Activated B cell treated with CpG ODN at 0.5 μM for 24 hours (primary cell): ENCODE measurements at regions not wholly inside any gene's neighbourhood (a gene's known extent, or its start where the extent isn't known, plus 50 kb on each side); places are given as distances from the start of the nearest gene placed in this dataset.

Experiments used
- ATAC-seq: fragments of 200-7000 bp; cut with Tn5 transposase; one replicate; pipeline ENCODE4 v1.10.0; 2021; ENCODE audit warnings: low read depth, mild to moderate bottlenecking, moderate library complexity
- CTCF ChIA-PET: fragments of 350-600 bp; sonication (Branson Sonifier 250); formaldehyde crosslinking; loops from one replicate; lab custom pipeline; 2021; ENCODE audit warnings: antibody characterized with exemption; lab: Charles Lee
- POLR2A ChIA-PET: fragments of 350-600 bp; sonication (Branson Sonifier 250); formaldehyde crosslinking; loops from one replicate; lab custom pipeline; 2021; ENCODE audit warnings: antibody characterized with exemption; lab: Charles Lee
- DNase-seq: peaks from one replicate; pipeline ENCODE4 v3.0.0; 2022
- H3K27ac Mint-ChIP-seq: one replicate; pipeline ENCODE4 v1.8.0; 2020; ENCODE audit warnings: mixed read lengths
- H3K27me3 Mint-ChIP-seq: one replicate; pipeline ENCODE4 v1.8.0; 2021; ENCODE audit warnings: mixed read lengths
- H3K36me3 Mint-ChIP-seq: one replicate; pipeline ENCODE4 v1.8.0; 2021; ENCODE audit warnings: low read depth, mixed read lengths
- H3K4me1 Mint-ChIP-seq: one replicate; pipeline ENCODE4 v1.8.0; 2021; ENCODE audit warnings: mixed read lengths
- H3K4me3 Mint-ChIP-seq: one replicate; pipeline ENCODE4 v1.8.0; 2020; ENCODE audit warnings: mild to moderate bottlenecking, mixed read lengths
- H3K9me3 Mint-ChIP-seq: one replicate; pipeline ENCODE4 v1.8.0; 2020; ENCODE audit warnings: mixed read lengths
- CTCF ChIP-seq: fragments of 200-600 bp; IDR thresholded peaks from one replicate; pipeline ENCODE4 v1.8.0; 2022; ENCODE audit warnings: antibody characterized with exemption, mild to moderate bottlenecking
- intact Hi-C: fragments of 100-400 bp; cut with micrococcal nuclease; formaldehyde crosslinking; loops from one replicate; pipeline ENCODE4 v1.15.1; 2024

- ATAC-seq (no peak), DNase-seq (no peak)
- Mint-ChIP-seq H3K4me3 (no peak overlapping the region), H3K9me3 (no peaks in the 10 kb centered on the region), H3K4me1 (no peaks in the 10 kb centered on the region), H3K27me3 (peaks cover 26% of the 10 kb centered on the region), H3K27ac (no peak overlapping the region), H3K36me3 (no peaks in the 10 kb centered on the region)
- intact Hi-C loops: no loop called here
- POLR2A ChIA-PET: no interaction called here
- no peak for TF ChIP-seq CTCF
- CTCF ChIA-PET: no interaction called here
These were observed 186.1 kb downstream of the SHANK2 start for GRCh38 chr11:71066311-71066710.

DNA sequence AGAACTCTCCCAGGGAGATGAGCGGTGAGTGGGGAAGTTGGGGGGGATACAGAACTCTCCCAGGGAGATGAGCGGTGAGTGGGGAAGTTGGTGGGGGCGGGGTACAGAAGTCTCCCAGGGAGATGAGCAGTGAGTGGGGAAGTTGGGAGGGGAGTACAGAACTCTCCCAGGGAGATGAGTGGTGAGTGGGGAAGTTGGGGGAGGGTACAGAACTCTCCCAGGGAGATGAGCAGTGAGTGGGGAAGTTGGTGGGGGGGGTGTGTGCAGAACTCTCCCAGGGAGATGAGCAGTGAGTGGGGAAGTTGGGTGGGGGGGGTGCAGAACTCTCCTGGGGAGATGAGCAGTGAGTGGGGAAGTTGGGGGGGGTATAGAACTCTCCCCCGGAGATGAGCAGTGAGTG is 186.5 kb downstream of the SHANK2 start:
- Mint-ChIP-seq H3K4me1 (no peaks in the 10 kb centered on the region), H3K9me3 (no peaks in the 10 kb centered on the region), H3K4me3 (no peak overlapping the region), H3K36me3 (no peaks in the 10 kb centered on the region), H3K27me3 (peaks cover 26% of the 10 kb centered on the region), H3K27ac (no peak overlapping the region)
- no peak for ATAC-seq
- intact Hi-C loops: no loop called here
- CTCF ChIA-PET: no interaction called here
- no peak for DNase-seq
- no peak for TF ChIP-seq CTCF
- POLR2A ChIA-PET: no interaction called here

DNA sequence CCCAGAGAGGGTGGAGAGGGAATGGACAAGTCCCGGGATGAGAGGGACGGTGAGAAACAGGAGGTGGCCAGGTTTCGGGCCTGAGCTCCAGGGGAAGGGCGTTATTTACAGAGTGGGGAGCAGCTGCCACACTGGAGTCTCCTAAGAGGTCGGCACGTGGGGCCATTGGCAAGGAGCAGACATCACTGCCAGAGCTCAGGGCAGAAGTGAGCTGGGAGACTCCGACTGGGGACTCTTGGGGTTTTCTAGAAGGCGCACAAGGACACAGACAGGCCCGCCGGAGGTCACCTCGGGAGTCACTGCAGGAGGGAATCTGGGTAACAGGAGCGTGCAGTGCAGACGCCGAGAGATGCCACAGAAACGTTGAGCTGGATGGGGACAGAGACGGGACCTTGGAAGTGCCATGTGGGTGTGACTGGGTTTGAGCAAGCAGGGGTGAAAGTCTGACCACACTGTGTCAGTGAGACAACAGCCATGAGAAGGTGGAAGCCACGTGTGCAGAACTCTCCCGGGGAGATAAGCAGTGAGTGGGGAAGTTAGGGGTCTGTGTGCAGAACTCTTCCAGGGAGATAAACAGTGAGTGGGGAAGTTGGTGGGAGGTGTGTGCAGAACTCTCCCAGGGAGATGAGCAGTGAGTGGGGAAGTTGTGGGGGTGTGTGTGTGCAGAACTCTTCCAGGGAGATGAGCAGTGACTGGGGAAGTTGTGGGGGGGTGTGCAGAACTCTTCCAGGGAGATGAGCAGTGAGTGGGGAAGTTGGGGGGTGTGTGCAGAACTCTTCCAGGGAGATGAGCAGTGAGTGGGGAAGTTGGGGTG is 187.5 kb downstream of the SHANK2 start:
- H3K4me3 Mint-ChIP-seq: no peak overlapping the region
- no peaks in the 10 kb centered on the region for H3K9me3 Mint-ChIP-seq
- ATAC-seq (no peak), DNase-seq (no peak)
- H3K27me3 Mint-ChIP-seq: peaks cover 26% of the 10 kb centered on the region
- TF ChIP-seq CTCF: no peak
- no peaks in the 10 kb centered on the region for H3K4me1 Mint-ChIP-seq
- no peak overlapping the region for H3K27ac Mint-ChIP-seq
- POLR2A ChIA-PET: no interaction called here
- CTCF ChIA-PET: no interaction called here
- no peaks in the 10 kb centered on the region for H3K36me3 Mint-ChIP-seq
- intact Hi-C loops: no loop called here

GRCh38 chr11:71064183-71064582 is 188.2 kb downstream of the SHANK2 start:
- Mint-ChIP-seq H3K4me3 (no peak overlapping the region), H3K27ac (no peak overlapping the region), H3K9me3 (no peaks in the 10 kb centered on the region), H3K4me1 (no peaks in the 10 kb centered on the region), H3K27me3 (peaks cover 26% of the 10 kb centered on the region), H3K36me3 (no peaks in the 10 kb centered on the region)
- CTCF ChIA-PET: no interaction called here
- POLR2A ChIA-PET: no interaction called here
- intact Hi-C loops: no loop called here
- no peak for ATAC-seq
- no peak for TF ChIP-seq CTCF
- no peak for DNase-seq

GRCh38 chr11:71063129-71063528 is 189.2 kb downstream of the SHANK2 start:
- H3K4me3 Mint-ChIP-seq: no peak overlapping the region
- peaks cover 26% of the 10 kb centered on the region for H3K27me3 Mint-ChIP-seq
- no peak overlapping the region for H3K27ac Mint-ChIP-seq
- TF ChIP-seq CTCF: no peak
- intact Hi-C loops: no loop called here
- H3K4me1 Mint-ChIP-seq: no peaks in the 10 kb centered on the region
- ATAC-seq: no peak
- H3K9me3 Mint-ChIP-seq: no peaks in the 10 kb centered on the region
- ChIA-PET POLR2A (no interaction called here), CTCF (no interaction called here)
- no peaks in the 10 kb centered on the region for H3K36me3 Mint-ChIP-seq
- DNase-seq: no peak
